Endometrial microvascular endothelial cells (primary cell): ENCODE measurements at regions not wholly inside any gene's neighbourhood (a gene's known extent, or its start where the extent isn't known, plus 50 kb on each side); places are given as distances from the start of the nearest gene placed in this dataset.

ENCODE experiments used
- in situ Hi-C: cut with HindIII; loops from 2 replicates; pipeline ENCODE4 v1.10.0; 2017; ENCODE audit warnings: low sequenced_read_pairs, low pct_unique_long_range_greater_than_20kb; ENCODE audit errors: inconsistent ontology term

- in situ Hi-C loops, result no loop called here
These were observed 102.2 kb upstream of the SERP2 start for GRCh38 chr13:44271473-44271872.

DNA sequence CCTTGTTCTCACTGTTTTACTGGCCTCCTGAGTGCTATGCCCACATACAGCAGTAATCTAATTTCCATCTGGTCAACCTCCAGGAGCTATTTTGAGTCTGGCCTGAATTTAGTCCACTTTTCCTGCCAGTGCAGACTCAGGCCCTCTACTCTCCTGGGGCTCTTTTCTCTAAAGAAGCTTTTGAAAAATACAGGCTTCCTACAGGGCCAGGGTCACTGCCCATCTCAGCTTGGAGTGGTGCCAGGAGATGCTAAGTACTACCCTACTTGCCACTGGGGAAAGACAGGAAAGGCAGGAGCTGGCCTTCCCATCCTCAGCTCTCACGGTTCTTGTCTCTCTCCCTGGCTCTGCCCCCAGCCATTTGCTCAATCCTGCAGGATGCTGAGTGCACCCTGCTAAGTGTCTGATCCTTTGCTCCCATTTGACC lies 101.7 kb upstream of the SERP2 start:
- in situ Hi-C loops, result no loop called here

DNA sequence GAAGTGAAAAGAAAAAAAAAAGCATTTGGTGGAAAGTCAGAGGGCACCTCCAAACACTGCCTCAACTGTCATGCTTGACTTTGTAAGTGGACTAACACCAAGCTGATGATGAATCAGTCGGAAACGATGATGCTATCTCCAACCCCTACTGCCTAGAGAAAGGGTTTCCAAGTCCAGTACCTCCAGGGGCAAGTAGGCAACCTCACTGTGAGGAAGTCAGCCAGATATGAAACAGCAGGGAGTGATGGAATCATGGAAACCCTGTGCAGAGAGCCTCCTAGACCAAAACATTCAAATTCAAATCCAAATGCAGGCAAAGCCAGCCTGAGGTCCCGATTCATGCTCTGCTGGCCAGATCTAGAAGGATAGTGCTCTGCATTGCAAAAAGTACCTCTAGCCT lies 100.9 kb upstream of the SERP2 start:
- in situ Hi-C loops, result no loop called here

- in situ Hi-C loops, result no loop called here
These were observed 100.4 kb upstream of the SERP2 start for GRCh38 chr13:44273216-44273615.

DNA sequence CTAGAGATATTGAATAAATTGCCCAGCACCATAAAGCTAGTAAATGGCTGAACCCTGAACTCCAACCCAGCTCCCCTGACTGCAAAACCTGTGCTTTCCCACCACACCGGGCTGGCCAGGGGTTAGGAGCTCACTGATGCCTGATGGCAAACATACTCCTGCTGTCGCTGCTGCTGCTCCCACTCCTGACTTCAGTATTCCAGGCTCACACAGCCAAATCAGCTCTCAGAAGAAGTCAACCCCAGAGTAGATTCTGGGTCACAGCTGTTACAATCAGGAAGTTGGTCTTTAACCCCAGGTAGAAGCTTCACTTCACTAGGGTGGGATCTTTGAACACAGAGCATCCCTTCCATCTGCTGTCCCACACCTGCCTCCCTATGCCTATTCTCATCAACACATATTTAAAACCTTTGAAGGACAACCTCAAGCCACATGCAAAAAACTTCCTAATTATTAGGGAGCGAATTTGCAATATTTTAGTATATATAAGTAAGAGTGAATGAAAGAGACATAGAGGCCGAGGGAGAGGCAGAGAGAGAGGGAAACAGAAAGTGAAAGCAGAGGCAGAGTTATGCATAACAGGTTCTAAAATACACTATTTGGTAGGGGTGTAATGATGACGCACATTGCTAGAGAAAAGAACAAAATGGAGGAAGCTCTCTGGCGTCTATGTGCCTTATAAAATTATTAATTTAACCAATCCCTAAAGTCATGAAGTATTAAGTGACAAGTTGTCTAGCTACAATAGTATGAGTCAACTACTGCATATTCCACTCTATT lies 99.4 kb upstream of the SERP2 start:
- in situ Hi-C loops, result no loop called here

GRCh38 chr13:44274771-44275205 lies 98.8 kb upstream of the SERP2 start:
- in situ Hi-C loops, result no loop called here

- in situ Hi-C loops, result no loop called here
These were observed 98.2 kb upstream of the SERP2 start for GRCh38 chr13:44275381-44275780.

DNA sequence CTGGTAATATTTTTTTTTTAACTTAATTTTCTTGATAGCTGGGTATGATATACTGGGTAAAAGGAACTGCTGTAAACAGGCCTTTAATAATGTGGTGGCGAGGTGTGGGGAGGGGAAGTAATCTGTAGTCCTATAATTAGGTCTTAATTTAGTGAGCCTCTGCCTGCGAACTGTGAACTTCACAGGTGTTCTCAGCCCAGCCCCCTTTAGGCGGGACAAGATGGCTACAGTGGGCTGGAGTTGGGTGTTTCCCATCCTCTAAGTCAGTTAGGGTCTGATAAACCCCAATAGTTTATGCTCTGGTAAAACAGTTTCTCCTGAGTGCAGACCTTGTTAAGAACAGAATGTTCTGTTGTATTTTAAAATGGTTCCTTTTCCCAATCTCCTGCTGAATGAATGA lies 97.6 kb upstream of the SERP2 start:
- in situ Hi-C loops, result no loop called here

- in situ Hi-C loops, result no loop called here
These were observed 96.2 kb upstream of the SERP2 start for GRCh38 chr13:44277459-44277858.

- in situ Hi-C loops, result no loop called here
These were observed 95.5 kb upstream of the SERP2 start for GRCh38 chr13:44278166-44278565.

DNA sequence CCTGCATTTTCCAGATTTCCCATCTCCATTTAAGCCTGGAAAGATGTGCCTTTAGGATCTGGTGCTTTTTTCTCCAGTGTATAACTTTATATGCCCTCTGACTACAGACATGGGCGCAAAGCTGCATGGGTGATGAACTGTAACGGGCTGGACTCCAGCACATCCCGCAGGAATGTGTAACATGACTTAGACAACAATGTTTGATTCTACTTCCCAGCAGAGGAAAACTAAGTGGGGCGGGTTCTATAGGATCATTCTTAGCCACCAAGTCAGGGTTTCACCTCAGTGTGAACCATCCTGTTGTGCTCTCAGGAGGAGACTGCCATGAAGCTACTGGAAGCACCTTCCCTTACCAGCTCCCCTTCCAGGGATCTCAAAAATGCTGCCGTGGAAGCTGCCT lies 93.2 kb upstream of the SERP2 start:
- in situ Hi-C loops, result no loop called here

GRCh38 chr13:44281252-44282000 lies 92.2 kb upstream of the SERP2 start:
- in situ Hi-C loops, result no loop called here

GRCh38 chr13:44283600-44283999 lies 90.0 kb upstream of the SERP2 start:
- in situ Hi-C loops, result no loop called here

GRCh38 chr13:44287958-44288357 lies 85.7 kb upstream of the SERP2 start:
- in situ Hi-C loops, result no loop called here

DNA sequence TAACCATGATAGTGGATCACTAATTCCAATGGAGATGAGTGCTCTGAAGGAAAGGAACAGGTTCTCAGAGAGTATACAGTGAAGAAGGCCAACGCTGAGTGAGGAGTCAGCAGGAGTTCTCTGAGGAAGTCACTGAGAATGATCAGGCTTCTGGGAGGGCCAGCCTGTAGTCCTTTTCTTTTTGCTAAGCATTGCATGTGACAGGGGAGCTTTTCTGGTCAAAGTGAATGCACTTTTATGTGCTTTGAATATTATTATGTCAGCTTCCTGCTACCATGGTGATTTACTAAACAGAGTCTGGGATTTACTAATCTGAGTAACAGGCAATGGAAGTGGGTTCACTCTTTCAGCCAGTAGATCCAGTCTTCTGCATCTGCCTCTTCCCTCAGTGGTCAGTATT lies 81.1 kb upstream of the SERP2 start:
- in situ Hi-C loops, result no loop called here

DNA sequence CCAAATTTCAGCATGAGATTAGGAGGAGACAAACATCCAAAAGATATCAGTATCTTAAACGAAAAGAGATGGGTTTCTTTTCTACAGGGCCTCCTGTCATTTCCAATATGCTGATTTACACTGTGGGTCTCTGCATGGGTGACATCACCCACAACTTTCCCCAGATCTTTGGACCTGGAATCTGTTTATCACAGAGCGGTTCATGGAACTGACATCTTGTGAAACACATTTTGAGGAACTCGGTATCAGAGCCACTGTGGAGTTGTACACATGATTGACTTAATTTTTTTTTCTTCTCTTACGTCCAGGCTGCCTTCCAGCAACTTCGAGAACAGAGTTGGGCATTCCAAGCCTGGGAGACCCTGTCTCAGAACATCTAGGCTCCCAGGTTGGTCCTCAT lies 80.2 kb upstream of the SERP2 start:
- in situ Hi-C loops, result no loop called here

GRCh38 chr13:44293908-44294735 lies 79.5 kb upstream of the SERP2 start:
- in situ Hi-C loops, result no loop called here

- in situ Hi-C loops, result no loop called here
These were observed 78.7 kb upstream of the SERP2 start for GRCh38 chr13:44294876-44295275.

GRCh38 chr13:44296856-44297255 lies 76.8 kb upstream of the SERP2 start:
- in situ Hi-C loops, result no loop called here

DNA sequence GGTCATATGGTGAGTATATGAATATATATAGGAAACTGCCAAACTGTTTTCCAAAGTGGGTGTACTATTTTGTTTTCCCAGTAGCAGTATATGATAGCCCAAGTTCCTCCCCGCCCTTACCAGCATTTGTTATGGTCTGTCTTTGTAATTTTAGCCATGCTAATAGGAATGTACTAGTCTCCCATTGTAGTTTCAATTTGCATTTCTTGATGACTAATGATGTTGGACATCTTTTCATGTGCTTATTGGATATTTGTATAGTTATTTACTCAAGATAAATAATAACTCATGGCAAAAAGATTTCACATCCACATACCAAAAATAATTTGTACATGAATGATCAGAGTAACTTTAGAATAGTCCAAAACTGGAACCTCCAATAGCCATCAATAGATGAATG lies 75.3 kb upstream of the SERP2 start:
- in situ Hi-C loops, result no loop called here
